Astrocyte (in vitro differentiated cells and primary cell): ENCODE measurements at regions not wholly inside any gene's neighbourhood (a gene's known extent, or its start where the extent isn't known, plus 50 kb on each side); places are given as distances from the start of the nearest gene placed in this dataset.

ENCODE experiments used
- DNase-seq: peaks from one replicate; pipeline ENCODE4 v3.0.0-alpha.2; 2010; ENCODE audit warnings: low read depth
- FAIRE-seq: peaks from 2 replicates; lab custom pipeline; 2011; peaks lifted over from hg19 to GRCh38; lab: Jason Lieb, UNC
- H2AFZ ChIP-seq: 2 replicates; pipeline ENCODE4 v1.6.0; 2012; ENCODE audit warnings: low read depth, low read length, inconsistent platforms
- H3K27ac ChIP-seq: 2 replicates; pipeline ENCODE4 v1.5.1; 2011; ENCODE audit warnings: low read depth, low read length, inconsistent platforms
- H3K27me3 ChIP-seq: 2 replicates; pipeline ENCODE4 v1.6.0; 2011; ENCODE audit warnings: low read length, inconsistent platforms; ENCODE audit not compliant: insufficient read depth
- H3K36me3 ChIP-seq: 2 replicates; pipeline ENCODE4 v1.5.1; 2011; ENCODE audit warnings: low read length, inconsistent platforms; ENCODE audit not compliant: insufficient read depth
- H3K4me1 ChIP-seq: 2 replicates; pipeline ENCODE4 v1.5.1; 2011; ENCODE audit warnings: low read length, inconsistent platforms; ENCODE audit not compliant: insufficient read depth
- H3K4me2 ChIP-seq: 2 replicates; pipeline ENCODE4 v1.6.0; 2012; ENCODE audit warnings: low read length, inconsistent platforms
- H3K4me3 ChIP-seq: 2 replicates; pipeline ENCODE4 v1.5.1; 2011; ENCODE audit warnings: low read depth, mild to moderate bottlenecking, low read length, inconsistent platforms; ENCODE audit not compliant: insufficient read depth
- H3K79me2 ChIP-seq: 2 replicates; pipeline ENCODE4 v1.6.0; 2012; ENCODE audit warnings: mild to moderate bottlenecking, low read length, inconsistent platforms; ENCODE audit not compliant: insufficient read depth
- H3K9ac ChIP-seq: 2 replicates; pipeline ENCODE4 v1.6.0; 2012; ENCODE audit warnings: mild to moderate bottlenecking, low read length, inconsistent platforms
- H3K9me3 ChIP-seq: 2 replicates; pipeline ENCODE4 v1.5.1; 2012; ENCODE audit warnings: low read depth, mild to moderate bottlenecking, low read length, inconsistent platforms; ENCODE audit not compliant: insufficient read depth
- H4K20me1 ChIP-seq: 2 replicates; pipeline ENCODE4 v1.6.0; 2012; ENCODE audit warnings: low read length, inconsistent platforms; ENCODE audit not compliant: insufficient read depth
- H3K27ac Mint-ChIP-seq: one replicate; pipeline ENCODE4 v1.8.0; 2021; ENCODE audit warnings: mild to moderate bottlenecking, mixed read lengths; ENCODE audit not compliant: unreplicated experiment
- H3K27me3 Mint-ChIP-seq: one replicate; pipeline ENCODE4 v1.8.0; 2021; ENCODE audit warnings: low read depth, mixed read lengths; ENCODE audit not compliant: unreplicated experiment
- H3K36me3 Mint-ChIP-seq: one replicate; pipeline ENCODE4 v1.8.0; 2021; ENCODE audit warnings: low read depth, mixed read lengths; ENCODE audit not compliant: unreplicated experiment
- H3K4me1 Mint-ChIP-seq: one replicate; pipeline ENCODE4 v1.8.0; 2021; ENCODE audit warnings: low read depth, mixed read lengths; ENCODE audit not compliant: unreplicated experiment
- H3K4me3 Mint-ChIP-seq: one replicate; pipeline ENCODE4 v1.8.0; 2021; ENCODE audit warnings: mild to moderate bottlenecking, moderate library complexity, mixed read lengths; ENCODE audit not compliant: unreplicated experiment
- H3K9me3 Mint-ChIP-seq: one replicate; pipeline ENCODE4 v1.8.0; 2021; ENCODE audit warnings: mild to moderate bottlenecking, mixed read lengths; ENCODE audit not compliant: unreplicated experiment
- EZH2 ChIP-seq: IDR thresholded peaks from 2 replicates; pipeline ENCODE4 v1.6.1; 2012; ENCODE audit warnings: mild to moderate bottlenecking, low read length, inconsistent platforms; ENCODE audit not compliant: insufficient read depth
- TF ChIP-seq, protein P1 (sequence below): IDR thresholded peaks from 2 replicates; pipeline ENCODE4 v1.5.1; 2011; ENCODE audit warnings: low read depth, mild to moderate bottlenecking, inconsistent platforms, low read length, moderate library complexity; ENCODE audit not compliant: insufficient read depth

GRCh38 chr10:44183667-44184632 is 200.9 kb downstream of the CXCL12 start:
- TF ChIP-seq, protein P1, sequence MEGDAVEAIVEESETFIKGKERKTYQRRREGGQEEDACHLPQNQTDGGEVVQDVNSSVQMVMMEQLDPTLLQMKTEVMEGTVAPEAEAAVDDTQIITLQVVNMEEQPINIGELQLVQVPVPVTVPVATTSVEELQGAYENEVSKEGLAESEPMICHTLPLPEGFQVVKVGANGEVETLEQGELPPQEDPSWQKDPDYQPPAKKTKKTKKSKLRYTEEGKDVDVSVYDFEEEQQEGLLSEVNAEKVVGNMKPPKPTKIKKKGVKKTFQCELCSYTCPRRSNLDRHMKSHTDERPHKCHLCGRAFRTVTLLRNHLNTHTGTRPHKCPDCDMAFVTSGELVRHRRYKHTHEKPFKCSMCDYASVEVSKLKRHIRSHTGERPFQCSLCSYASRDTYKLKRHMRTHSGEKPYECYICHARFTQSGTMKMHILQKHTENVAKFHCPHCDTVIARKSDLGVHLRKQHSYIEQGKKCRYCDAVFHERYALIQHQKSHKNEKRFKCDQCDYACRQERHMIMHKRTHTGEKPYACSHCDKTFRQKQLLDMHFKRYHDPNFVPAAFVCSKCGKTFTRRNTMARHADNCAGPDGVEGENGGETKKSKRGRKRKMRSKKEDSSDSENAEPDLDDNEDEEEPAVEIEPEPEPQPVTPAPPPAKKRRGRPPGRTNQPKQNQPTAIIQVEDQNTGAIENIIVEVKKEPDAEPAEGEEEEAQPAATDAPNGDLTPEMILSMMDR, result no peak
- TF ChIP-seq EZH2, result no peak
- DNase-seq, result peak; percentile 31
- H3K4me2 ChIP-seq, result no peak overlapping the region
- no peak overlapping the region for H2AFZ ChIP-seq
- no peak overlapping the region for H3K4me3 Mint-ChIP-seq
- no peak overlapping the region for H3K4me3 ChIP-seq
- H4K20me1 ChIP-seq, result no peaks in the 10 kb centered on the region
- H3K27me3 Mint-ChIP-seq, result no peaks in the 10 kb centered on the region
- no peaks in the 10 kb centered on the region for H3K9me3 ChIP-seq
- no peak overlapping the region for H3K27ac ChIP-seq
- H3K4me1 Mint-ChIP-seq, result peaks cover 21% of the 10 kb centered on the region
- H3K9ac ChIP-seq, result no peak overlapping the region
- no peaks in the 10 kb centered on the region for H3K9me3 Mint-ChIP-seq
- H3K36me3 Mint-ChIP-seq, result no peaks in the 10 kb centered on the region
- H3K27me3 ChIP-seq, result peaks cover 12% of the 10 kb centered on the region
- H3K27ac Mint-ChIP-seq, result peak overlapping the region; percentile 58
- H3K36me3 ChIP-seq, result no peaks in the 10 kb centered on the region
- FAIRE-seq, result no peak
- no peaks in the 10 kb centered on the region for H3K79me2 ChIP-seq
- H3K4me1 ChIP-seq, result peaks cover 8% of the 10 kb centered on the region

- DNase-seq (no peak), FAIRE-seq (no peak)
- Histone ChIP-seq H3K4me1 (peaks cover 8% of the 10 kb centered on the region), H4K20me1 (no peaks in the 10 kb centered on the region), H3K36me3 (no peaks in the 10 kb centered on the region), H3K4me2 (no peak overlapping the region), H3K27me3 (peaks cover 12% of the 10 kb centered on the region), H3K9me3 (no peaks in the 10 kb centered on the region), H2AFZ (no peak overlapping the region), H3K27ac (no peak overlapping the region), H3K4me3 (no peak overlapping the region), H3K79me2 (no peaks in the 10 kb centered on the region), H3K9ac (no peak overlapping the region)
- Mint-ChIP-seq H3K36me3 (no peaks in the 10 kb centered on the region), H3K27ac (no peak overlapping the region), H3K9me3 (no peaks in the 10 kb centered on the region), H3K4me3 (no peak overlapping the region), H3K27me3 (no peaks in the 10 kb centered on the region), H3K4me1 (peaks cover 29% of the 10 kb centered on the region)
- TF ChIP-seq, protein P1, result no peak
- no peak for TF ChIP-seq EZH2
Measured at GRCh38 chr10:44182909-44183308, 202.0 kb downstream of the CXCL12 start.
